GM12874 (cell line): ENCODE measurements at regions not wholly inside any gene's neighbourhood (a gene's known extent, or its start where the extent isn't known, plus 50 kb on each side); places are given as distances from the start of the nearest gene placed in this dataset.

ENCODE experiments used
- CTCF ChIP-seq: IDR thresholded peaks from 2 replicates; pipeline ENCODE4 v1.5.1; 2011; ENCODE audit warnings: low read depth, mild to moderate bottlenecking, control low read depth, low read length, moderate library complexity; ENCODE audit not compliant: insufficient read depth

- TF ChIP-seq CTCF, result no peak
These were observed 192.8 kb upstream of the IZUMO3 start for GRCh38 chr9:24738421-24738961.

- TF ChIP-seq CTCF, result no peak
These were observed 186.1 kb upstream of the IZUMO3 start for GRCh38 chr9:24731754-24732153.

GRCh38 chr9:24721621-24722020, 175.9 kb upstream of the IZUMO3 start:
- no peak for TF ChIP-seq CTCF

- no peak for TF ChIP-seq CTCF
These were observed 166.5 kb upstream of the IZUMO3 start for GRCh38 chr9:24712206-24712605.

GRCh38 chr9:24708814-24709213, 163.1 kb upstream of the IZUMO3 start:
- TF ChIP-seq CTCF, result no peak

- TF ChIP-seq CTCF, result no peak
These were observed 153.3 kb upstream of the IZUMO3 start for GRCh38 chr9:24698881-24699518.

GRCh38 chr9:24672336-24672735, 126.6 kb upstream of the IZUMO3 start:
- TF ChIP-seq CTCF, result no peak
